Activated T-helper 1 cell treated with Interleukin-2 at 50 U/mL for 16 hours (primary cell): ENCODE measurements at regions not wholly inside any gene's neighbourhood (a gene's known extent, or its start where the extent isn't known, plus 50 kb on each side); places are given as distances from the start of the nearest gene placed in this dataset.

Source experiments
- DNase-seq: peaks from one replicate; pipeline ENCODE4 v3.0.0-alpha.2; 2020; ENCODE audit warnings: low read depth

DNA sequence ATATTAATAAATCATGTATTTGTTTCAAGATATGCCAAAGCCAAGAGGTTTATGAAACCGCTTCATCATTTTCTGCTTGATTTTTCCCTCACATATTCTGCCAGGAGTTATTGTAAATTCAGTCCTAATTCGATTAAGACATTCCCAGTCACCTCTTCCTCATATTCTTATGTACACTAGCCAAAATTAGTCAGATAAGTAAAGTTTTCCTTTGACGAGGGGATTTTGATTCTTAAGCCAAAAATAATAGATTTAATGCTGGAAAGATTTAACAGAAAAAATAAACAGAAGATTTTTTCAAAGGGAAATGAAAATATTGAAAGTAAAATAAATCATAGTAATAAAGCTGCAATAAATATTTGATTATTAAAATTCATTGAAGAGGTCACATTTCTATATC is 51.0 kb upstream of the VEGFC start:
- DNase-seq = no peak

GRCh38 chr4:176844448-176844847 is 51.7 kb upstream of the VEGFC start:
- no peak for DNase-seq

DNA sequence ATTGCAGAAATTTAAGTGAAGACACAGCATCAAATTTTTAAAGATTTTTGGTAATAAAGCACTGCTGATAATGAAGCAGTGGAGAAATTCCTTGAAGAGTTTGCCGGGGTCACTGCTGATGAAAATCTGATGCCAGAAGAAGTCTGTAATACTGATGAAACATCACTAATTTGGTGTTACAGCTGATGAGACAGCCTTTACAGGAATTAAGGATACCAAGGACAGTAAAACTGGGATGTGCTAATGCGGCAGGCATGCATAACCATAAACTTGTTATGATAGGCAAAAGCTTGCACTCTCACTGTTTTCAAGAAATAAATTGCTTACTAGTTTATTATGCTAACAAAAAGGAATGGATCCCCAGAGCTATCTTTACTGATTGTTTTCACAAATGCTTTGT is 52.9 kb upstream of the VEGFC start:
- no peak for DNase-seq

DNA sequence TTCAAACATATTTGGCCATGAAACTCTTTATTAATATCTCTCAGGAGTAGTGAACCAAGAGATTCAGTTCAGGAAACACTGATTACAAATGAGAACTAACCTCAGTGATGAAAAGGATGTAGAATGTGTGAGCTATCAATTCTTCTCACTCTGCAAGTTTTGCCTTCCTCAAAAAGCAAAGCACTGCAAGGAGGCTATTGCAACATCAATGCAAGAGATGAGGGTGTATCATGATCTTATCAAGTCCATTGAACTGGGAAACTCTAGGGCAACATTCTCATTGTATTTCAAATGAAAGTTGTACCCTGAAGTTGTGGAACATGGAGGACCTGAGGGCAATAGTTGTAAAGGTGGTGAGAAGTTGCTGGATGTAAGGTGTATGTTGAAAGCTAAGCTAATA is 56.4 kb upstream of the VEGFC start:
- no peak for DNase-seq

DNA sequence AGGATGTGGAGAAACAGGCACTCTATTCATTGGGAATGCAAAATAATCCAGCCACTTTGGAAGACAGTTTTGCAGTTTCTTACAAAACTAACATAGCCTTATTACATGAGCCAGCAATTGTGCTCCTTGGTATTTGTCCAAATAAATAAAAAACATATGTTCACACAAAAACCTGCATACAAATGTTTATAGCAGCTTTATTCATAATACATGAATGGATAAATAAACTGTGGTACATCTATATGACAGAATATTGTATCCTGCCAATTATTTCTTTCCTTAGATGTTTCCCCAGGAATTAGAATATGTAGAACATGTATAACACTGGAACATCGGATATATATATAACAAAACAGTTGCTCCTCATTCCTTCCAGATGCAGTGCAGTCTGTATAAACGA is 57.7 kb upstream of the VEGFC start:
- DNase-seq = no peak

GRCh38 chr4:176856421-176856820 is 63.7 kb upstream of the VEGFC start:
- DNase-seq = no peak

DNA sequence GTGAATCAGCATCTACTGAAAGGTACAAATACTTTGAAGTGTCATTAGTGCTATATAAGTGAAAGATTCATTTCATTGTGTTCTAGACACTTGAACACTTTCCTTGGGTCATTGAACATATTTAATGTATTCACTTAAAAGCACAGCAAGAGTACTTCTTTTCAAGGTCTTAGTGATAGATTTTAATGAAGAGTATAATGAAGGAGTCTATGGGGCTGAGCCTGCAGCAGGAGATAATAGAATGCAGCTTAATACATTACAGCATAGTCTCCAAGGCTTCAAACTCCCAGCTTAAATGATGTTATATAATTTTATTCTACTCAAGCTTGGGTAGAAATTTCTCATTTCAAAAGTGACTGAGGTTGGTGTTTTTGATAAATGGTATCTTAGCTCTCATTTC is 66.1 kb upstream of the VEGFC start:
- no peak for DNase-seq

DNA sequence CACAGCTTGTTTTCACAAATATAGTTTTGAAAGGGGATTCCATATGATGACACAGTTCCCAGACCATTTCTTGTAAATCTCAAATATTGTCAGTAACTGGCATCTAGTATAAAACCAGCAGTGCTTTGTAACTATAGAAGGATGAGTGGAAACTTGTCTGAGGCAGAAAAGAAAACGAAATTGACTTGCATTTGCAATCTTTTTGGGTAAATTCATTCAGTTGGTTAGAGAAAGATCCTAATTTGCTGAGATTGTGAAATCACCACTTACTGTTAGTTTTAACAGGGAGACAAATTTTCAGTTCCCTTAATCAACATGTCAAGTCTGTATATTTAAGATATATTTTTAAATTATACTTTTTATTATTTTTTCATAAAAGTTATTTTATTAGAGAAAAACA is 71.5 kb upstream of the VEGFC start:
- no peak for DNase-seq

DNA sequence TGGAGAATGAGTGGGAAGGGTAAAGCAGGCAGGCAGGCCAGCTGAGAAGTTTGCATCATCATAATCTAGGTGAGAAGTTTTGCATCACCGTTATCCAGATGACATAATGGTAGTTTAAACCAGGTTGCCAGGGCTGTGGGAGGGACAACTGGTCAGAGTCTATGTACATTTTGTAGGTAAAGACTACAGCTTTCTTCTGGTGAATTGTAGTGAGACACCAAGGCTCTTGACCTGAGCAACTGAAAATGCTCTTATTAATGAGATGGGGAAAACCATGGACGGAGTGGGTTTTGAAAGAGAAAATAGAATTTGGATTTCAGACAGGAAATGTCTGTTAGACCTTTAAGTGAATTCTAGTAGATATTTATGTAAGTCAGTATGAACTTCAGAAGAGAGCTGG is 76.0 kb upstream of the VEGFC start:
- DNase-seq = no peak

- DNase-seq = no peak
These were observed 79.7 kb upstream of the VEGFC start for GRCh38 chr4:176872461-176872860.

DNA sequence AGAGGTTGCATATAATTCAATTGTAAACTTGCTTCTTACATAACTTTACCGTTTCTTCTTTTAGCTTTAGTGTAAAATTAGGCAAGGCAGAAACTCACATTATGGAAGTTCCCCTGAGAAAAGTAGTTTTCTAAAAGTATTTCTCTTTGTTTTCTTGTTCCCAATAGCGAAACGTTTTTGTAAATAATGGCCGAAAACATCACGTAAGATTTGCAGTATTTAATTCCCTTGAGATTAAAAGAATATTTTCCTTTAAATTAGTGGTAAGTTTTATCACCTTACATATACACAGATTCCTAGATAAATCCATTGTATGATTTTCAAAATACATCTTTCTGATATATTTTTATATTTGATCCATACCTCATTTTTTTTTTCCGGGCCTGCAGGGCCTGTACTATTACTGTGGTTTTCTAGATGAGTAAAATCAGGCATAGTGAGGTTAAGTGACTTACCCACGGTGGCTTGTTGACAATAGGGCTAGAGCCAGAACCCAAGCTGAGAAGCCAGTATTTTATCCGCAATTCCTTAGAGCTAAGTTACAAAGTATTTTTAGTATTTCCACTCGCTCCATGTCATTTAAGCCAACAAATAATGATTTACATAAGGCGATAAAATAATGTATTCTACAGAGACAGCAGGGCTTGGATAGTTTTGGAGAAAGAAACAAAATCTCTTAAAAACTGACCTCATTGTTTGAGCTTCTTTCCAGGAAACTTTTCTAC is 82.2 kb upstream of the VEGFC start:
- DNase-seq = no peak

DNA sequence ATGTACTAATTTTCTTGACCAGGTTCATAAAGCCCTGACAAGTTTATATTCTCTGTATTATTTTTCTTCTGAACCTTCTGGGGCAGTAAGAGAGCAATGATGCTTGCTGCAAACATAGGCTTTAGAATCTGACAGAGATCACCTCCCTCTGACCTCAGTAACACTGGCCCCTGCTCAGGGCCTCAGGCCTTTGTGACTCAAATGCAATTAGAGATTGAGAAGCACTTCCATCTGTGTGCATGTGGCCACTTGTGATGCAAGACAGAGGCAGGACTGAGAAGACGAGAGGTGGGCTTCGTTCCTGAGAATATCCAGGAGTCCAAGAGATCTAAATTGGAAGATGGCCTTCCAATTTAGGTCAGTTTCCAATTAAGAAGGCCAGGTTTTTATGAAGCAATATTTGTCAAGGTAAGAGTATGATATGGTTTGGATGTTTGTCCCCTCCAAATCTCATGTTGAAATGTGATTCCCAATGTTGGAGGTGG is 82.8 kb upstream of the VEGFC start:
- no peak for DNase-seq

DNA sequence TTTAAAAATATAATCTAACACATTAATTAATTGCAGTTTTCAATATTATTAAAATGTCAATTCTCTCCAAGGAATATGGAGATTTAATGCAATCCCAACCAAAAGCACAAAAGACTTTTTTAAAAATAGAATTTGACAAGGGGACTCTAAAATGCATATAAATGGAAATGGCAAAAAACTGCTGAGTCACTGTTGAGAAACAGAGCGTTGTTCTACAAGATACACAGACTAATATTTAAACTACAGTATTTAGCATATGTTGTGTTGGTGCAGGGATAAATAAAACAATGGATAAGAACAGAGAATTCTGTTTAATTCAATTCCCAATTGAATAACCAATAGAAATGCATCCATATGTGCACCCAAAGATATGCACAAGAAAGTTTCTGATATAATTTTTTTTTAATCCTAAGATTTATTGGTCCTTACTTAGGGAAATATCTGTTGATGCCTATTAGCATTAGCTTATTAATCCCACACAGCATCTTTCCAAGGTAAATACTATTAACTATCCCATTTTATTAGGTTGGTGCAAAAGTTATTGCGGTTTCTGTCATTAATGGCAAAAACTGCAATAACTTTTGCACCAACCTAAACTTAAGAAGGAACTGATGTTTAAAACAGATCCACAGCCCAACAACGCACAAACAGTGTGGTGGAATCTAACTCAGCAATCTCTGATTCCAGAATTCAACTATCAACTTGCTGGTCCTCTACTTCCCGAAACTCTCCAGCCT is 86.8 kb upstream of the VEGFC start:
- DNase-seq = no peak

- DNase-seq = no peak
These were observed 89.5 kb upstream of the VEGFC start for GRCh38 chr4:176882206-176882605.

DNA sequence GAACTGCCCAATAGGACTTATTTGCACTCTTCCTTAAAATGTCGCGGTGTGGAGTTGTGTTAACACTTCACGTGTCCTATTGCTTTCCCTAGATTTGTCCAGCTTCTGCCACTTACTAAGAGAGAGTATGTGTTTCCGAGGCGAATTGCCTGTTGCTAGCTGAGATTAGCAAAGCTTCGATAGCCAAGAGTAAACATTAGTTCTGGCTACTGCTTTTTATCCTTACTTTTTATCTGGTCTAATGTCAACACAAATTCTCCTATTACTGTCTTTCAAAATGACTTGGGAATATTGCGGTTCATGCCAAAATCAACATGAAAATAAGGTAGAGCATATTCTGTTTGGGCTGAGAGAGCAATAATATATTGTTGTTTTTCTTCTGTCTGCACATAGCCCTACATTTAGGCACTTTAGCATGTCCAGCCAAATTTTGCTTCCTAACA is 90.4 kb upstream of the VEGFC start:
- DNase-seq = no peak

GRCh38 chr4:176883681-176884418 is 91.1 kb upstream of the VEGFC start:
- DNase-seq = no peak

- DNase-seq = no peak
These were observed 92.5 kb upstream of the VEGFC start for GRCh38 chr4:176885224-176885623.

- no peak for DNase-seq
These were observed 93.4 kb upstream of the VEGFC start for GRCh38 chr4:176886135-176886534.

GRCh38 chr4:176889776-176890175 is 97.1 kb upstream of the VEGFC start:
- DNase-seq = no peak

DNA sequence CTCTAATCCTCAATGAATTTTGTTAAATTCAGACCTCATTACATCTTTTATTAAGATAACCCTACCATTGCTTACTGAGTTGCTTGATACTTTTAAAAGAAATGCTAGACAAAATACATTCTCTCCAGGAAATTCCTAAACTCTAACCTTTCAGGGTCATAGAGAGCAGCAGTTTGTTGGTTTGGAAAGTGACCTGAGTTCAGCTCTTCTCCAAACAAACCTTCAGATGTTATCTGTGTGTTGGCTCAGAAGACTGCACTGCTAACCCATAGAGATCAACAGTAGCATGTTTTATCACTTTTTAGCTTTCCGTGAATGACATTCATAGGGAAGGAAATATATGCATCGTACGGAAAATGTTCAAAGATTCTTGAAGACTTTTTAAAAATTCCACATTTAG is 101.8 kb upstream of the VEGFC start:
- DNase-seq = no peak

DNA sequence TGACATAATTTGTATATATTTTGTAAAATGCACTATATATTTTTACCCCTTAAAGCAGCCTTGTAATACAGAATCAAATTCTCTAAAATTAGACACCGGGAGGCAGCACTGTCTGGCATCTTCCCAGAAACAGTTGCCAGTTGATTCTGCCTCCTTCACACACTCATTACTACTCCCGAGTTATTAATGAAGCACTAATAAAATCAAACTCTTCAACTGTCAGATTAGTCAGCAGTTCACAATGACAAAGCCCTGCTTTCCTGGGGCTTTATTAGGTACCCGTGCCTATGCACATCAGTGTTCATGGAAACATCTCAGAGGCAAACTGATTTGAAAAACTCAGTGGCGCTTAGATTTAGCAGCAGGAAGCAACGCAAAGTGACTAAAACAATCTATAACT is 103.5 kb upstream of the VEGFC start:
- no peak for DNase-seq

DNA sequence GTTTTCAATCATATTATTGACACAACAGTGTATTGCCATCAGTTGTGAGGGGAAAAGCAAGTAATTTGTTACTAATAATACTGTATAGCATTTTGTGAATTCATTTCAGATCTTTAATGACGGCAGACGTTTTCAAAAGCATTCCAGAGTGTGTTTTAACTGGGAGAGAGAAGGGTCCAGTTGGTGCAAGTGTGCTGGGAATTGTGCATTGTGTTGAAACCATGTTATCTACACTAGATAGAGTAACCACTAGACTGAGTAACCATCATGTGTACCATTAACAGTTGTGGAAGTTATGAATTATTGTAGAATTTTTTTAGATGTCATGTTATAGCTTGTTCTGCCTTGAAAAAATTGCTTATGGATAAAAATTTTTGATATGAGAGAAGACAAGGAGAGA is 104.5 kb upstream of the VEGFC start:
- DNase-seq = no peak

DNA sequence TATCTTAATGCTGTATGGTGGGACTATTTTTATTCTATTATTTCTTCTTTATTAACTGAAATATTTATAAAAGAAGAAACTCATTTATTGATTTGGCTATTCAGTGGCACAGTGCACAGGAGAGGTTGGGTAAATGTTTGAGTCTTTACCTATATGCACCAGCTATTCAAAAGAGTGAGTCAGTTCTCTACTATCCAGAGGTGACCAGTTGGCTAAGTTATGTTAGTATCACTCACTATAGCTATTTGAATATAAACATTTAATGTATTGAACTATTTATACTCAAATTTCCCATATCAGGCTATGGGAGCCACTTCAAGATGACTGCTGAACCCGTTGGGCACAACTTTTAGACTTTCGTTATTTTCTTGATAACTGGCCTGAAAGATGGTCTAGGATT is 106.1 kb upstream of the VEGFC start:
- no peak for DNase-seq
